IMR-90 (cell line): ENCODE measurements at regions not wholly inside any gene's neighbourhood (a gene's known extent, or its start where the extent isn't known, plus 50 kb on each side); places are given as distances from the start of the nearest gene placed in this dataset.
A peak's percentile ranks its signal among the peaks of the same experiment; 100 is the strongest.

Experiments used
- ATAC-seq: fragments of 200-7000 bp; cut with Tn5 transposase; 2 replicates; pipeline ENCODE4 v1.9.1; 2020; ENCODE audit warnings: low read depth, mild to moderate bottlenecking, moderate library complexity
- BruUV-seq: library from RNA; stranded (reverse); fragments of 400-500 nt; replicated peaks from 2 replicates; lab custom pipeline; 2021; lab: Mats Ljungman, UMichigan
- CTCF ChIA-PET: fragments of 300-600 bp; formaldehyde crosslinking; extraction: SDS; loops from one replicate; lab custom pipeline; 2021; ENCODE audit warnings: antibody characterized with exemption; lab: Yijun Ruan, JAX
- POLR2A ChIA-PET: fragments of 300-600 bp; sonication (Branson Sonifier 250); formaldehyde crosslinking; loops from one replicate; lab custom pipeline; 2022; ENCODE audit warnings: antibody characterized with exemption; ENCODE audit not compliant: unreplicated experiment; lab: Charles Lee
- DNase-seq: peaks from one replicate; pipeline ENCODE4 v3.0.0; 2013
- H2AFZ ChIP-seq: replicated peaks from 2 replicates; pipeline ENCODE3; 2013; ENCODE audit warnings: low read length, mild to moderate bottlenecking; ENCODE audit not compliant: poor library complexity
- H2AK5ac ChIP-seq: 2 replicates; pipeline ENCODE4 v1.6.1; 2013; ENCODE audit warnings: low read depth, low read length, inconsistent platforms
- H2AK9ac ChIP-seq: replicated peaks from 2 replicates; pipeline ENCODE3; 2013; ENCODE audit warnings: mild to moderate bottlenecking, low read depth, low read length, moderate library complexity; ENCODE audit not compliant: poor library complexity
- H2BK120ac ChIP-seq: 2 replicates; pipeline ENCODE4 v1.6.1; 2013; ENCODE audit warnings: low read depth, low read length, inconsistent platforms
- H2BK15ac ChIP-seq: 3 replicates; pipeline ENCODE4 v1.6.1; 2013; ENCODE audit warnings: low read depth, low read length, inconsistent platforms
- H2BK20ac ChIP-seq: 2 replicates; pipeline ENCODE4 v1.6.1; 2013; ENCODE audit warnings: low read depth, mild to moderate bottlenecking, inconsistent platforms, low read length, moderate library complexity
- H2BK5ac ChIP-seq: 2 replicates; pipeline ENCODE4 v1.6.1; 2013; ENCODE audit warnings: mild to moderate bottlenecking, low read depth, low read length, inconsistent platforms; ENCODE audit not compliant: poor library complexity, severe bottlenecking
- H3K14ac ChIP-seq: replicated peaks from 2 replicates; pipeline ENCODE4 v1.6.1; 2013; ENCODE audit warnings: low read depth, low read length, inconsistent platforms
- H3K18ac ChIP-seq: 2 replicates; pipeline ENCODE4 v1.6.1; 2013; ENCODE audit warnings: low read depth, low read length, control low read depth
- H3K23ac ChIP-seq: 2 replicates; pipeline ENCODE4 v1.6.1; 2013; ENCODE audit warnings: low read depth, low read length, inconsistent platforms
- H3K27ac ChIP-seq: 2 replicates; pipeline ENCODE4 v1.5.1; 2013; ENCODE audit warnings: mild to moderate bottlenecking, control low read depth, low read length; ENCODE audit not compliant: insufficient read depth
- H3K27me3 ChIP-seq: 2 replicates; pipeline ENCODE4 v1.6.1; 2013; ENCODE audit warnings: low read length; ENCODE audit not compliant: control insufficient read depth, insufficient read depth
- H3K36me3 ChIP-seq: 2 replicates; pipeline ENCODE4 v1.6.1; 2013; ENCODE audit warnings: low read length, mixed read lengths; ENCODE audit not compliant: control insufficient read depth, insufficient read depth
- H3K4ac ChIP-seq: 2 replicates; pipeline ENCODE4 v1.6.1; 2013; ENCODE audit warnings: low read depth, low read length, inconsistent platforms
- H3K4me1 ChIP-seq: 2 replicates; pipeline ENCODE4 v1.6.1; 2013; ENCODE audit warnings: low read length, mixed read lengths; ENCODE audit not compliant: control insufficient read depth, insufficient read depth
- H3K4me2 ChIP-seq: 2 replicates; pipeline ENCODE4 v1.6.1; 2013; ENCODE audit warnings: low read depth, mild to moderate bottlenecking, control low read depth, low read length, moderate library complexity
- H3K4me3 ChIP-seq: 2 replicates; pipeline ENCODE4 v1.5.1; 2013; ENCODE audit warnings: low read depth, mild to moderate bottlenecking, control low read depth, low read length, moderate library complexity; ENCODE audit not compliant: insufficient read depth
- H3K56ac ChIP-seq: 2 replicates; pipeline ENCODE4 v1.6.1; 2013; ENCODE audit warnings: low read length, inconsistent platforms; ENCODE audit not compliant: insufficient read depth; ENCODE audit errors: extremely low read depth
- H3K79me1 ChIP-seq, 2 experiments: 2 replicates each; pipeline ENCODE4 v1.6.1; 2013; ENCODE audit warnings: low read length in 2 of 2, inconsistent platforms in 1 of 2, low read depth in 1 of 2
- H3K9ac ChIP-seq: 2 replicates; pipeline ENCODE4 v1.6.1; 2013; ENCODE audit warnings: low read depth, low read length, control low read depth
- H3K9me1 ChIP-seq: 2 replicates; pipeline ENCODE4 v1.6.1; 2013; ENCODE audit warnings: low read length, inconsistent platforms; ENCODE audit not compliant: insufficient read depth
- H3K9me3 ChIP-seq: 2 replicates; pipeline ENCODE4 v1.6.1; 2013; ENCODE audit warnings: low read length; ENCODE audit not compliant: control insufficient read depth, insufficient read depth
- H4K20me1 ChIP-seq: 2 replicates; pipeline ENCODE4 v1.6.1; 2013; ENCODE audit warnings: low read length, inconsistent platforms; ENCODE audit not compliant: insufficient read depth
- H4K5ac ChIP-seq: 2 replicates; pipeline ENCODE4 v1.6.1; 2013; ENCODE audit warnings: mild to moderate bottlenecking, low read depth, low read length, control low read depth
- H4K8ac ChIP-seq, 2 experiments: 2 replicates each; pipeline ENCODE4 v1.6.1; 2013; ENCODE audit warnings: low read depth in 2 of 2, low read length in 2 of 2, control low read depth in 1 of 2, inconsistent platforms in 1 of 2
- H4K91ac ChIP-seq: 2 replicates; pipeline ENCODE4 v1.6.1; 2013; ENCODE audit warnings: low read depth, low read length, inconsistent platforms; ENCODE audit not compliant: insufficient read depth
- CHD1 ChIP-seq: IDR thresholded peaks from 2 replicates; pipeline ENCODE4 v1.6.1; 2012; ENCODE audit warnings: low read depth, low read length, improper control_type of control experiment
- MAFK ChIP-seq: IDR thresholded peaks from 2 replicates; pipeline ENCODE4 v1.6.1; 2012; ENCODE audit warnings: low read depth, low read length, improper control_type of control experiment
- WGBS, 2 experiments: methylation state at CpG; one replicate each; pipeline versions ENCODE4 v1.1.5 to v1.1.7; 2013; ENCODE audit warnings: missing lambda C conversion rate in 2 of 2; ENCODE audit not compliant: insufficient read length in 1 of 2; ENCODE audit errors: extremely low coverage in 2 of 2; 5-methylcytosine and 5-hydroxymethylcytosine counted together
- dilution Hi-C: fragments of 300-500 bp; cut with HindIII; formaldehyde crosslinking; loops from one replicate; pipeline ENCODE4 v1.14.3; 2018; ENCODE audit warnings: low sequenced_read_pairs; ENCODE audit not compliant: unreplicated experiment
- in situ Hi-C: fragments of 300-500 bp; cut with MboI; formaldehyde crosslinking; loops from 3 replicates; pipeline ENCODE4 v1.14.3; 2019; ENCODE audit warnings: low sequenced_read_pairs, inconsistent platforms, mixed read lengths
- intact Hi-C: fragments of 100-400 bp; cut with micrococcal nuclease; formaldehyde crosslinking; loops from 2 replicates; pipeline ENCODE4 v1.10.0; 2022

DNA sequence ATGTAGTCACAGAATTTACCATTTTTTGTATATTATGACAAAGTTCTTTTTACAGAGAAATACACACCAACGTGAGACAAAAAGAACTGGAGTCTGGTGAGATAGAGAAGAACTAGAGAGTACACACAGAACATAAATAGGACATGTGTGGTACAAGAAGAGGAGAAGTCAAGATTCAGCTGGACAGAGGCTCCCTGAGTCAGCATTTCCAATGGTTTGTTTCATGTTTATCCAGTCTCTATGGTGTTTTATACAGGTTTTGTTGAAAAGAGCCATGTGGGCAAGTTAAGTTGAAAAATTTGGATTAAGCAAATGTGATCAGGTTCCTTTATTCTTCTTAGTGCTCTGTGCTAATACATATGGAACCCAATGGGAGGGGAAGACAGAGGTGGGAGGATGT is 105.5 kb upstream of the AKR1E2 start:
- Histone ChIP-seq H3K18ac (no peak overlapping the region), H3K9ac (no peak overlapping the region), H3K9me3 (no peaks in the 10 kb centered on the region), H4K20me1 (no peaks in the 10 kb centered on the region), H2BK5ac (no peak overlapping the region), H3K14ac (no peak overlapping the region), H3K4me2 (no peak overlapping the region), H3K23ac (no peak overlapping the region), H3K9me1 (no peaks in the 10 kb centered on the region), H4K8ac (no peak overlapping the region), H4K91ac (no peak overlapping the region), H3K4ac (no peak overlapping the region), H4K5ac (no peak overlapping the region), H2BK15ac (no peak overlapping the region), H3K79me1 (no peaks in the 10 kb centered on the region), H3K4me1 (no peaks in the 10 kb centered on the region; the same call in 1 of the 2 replicates), H2BK120ac (no peak overlapping the region), H2AFZ (no peak overlapping the region), H3K4me3 (no peak overlapping the region), H3K56ac (no peak overlapping the region), H3K27me3 (no peaks in the 10 kb centered on the region), H3K27ac (no peak overlapping the region), H2AK5ac (no peak overlapping the region), H2AK9ac (no peak overlapping the region), H3K36me3 (no peaks in the 10 kb centered on the region), H2BK20ac (no peak overlapping the region)
- CTCF ChIA-PET = no interaction called here
- no peak for TF ChIP-seq CHD1
- peak; percentile 88 for TF ChIP-seq MAFK
- no peak for ATAC-seq
- intact Hi-C loops = no loop called here
- dilution Hi-C loops = no loop called here
- no TSS peak for BruUV-seq
- POLR2A ChIA-PET = no interaction called here
- no CpG with 5 or more reads among the region's 1 CpG for WGBS, 2 experiments
- peak; percentile 19 for DNase-seq
- in situ Hi-C loops = no loop called here
